ENCODE measurements at regions not wholly inside any gene's neighbourhood (a gene's known extent, or its start where the extent isn't known, plus 50 kb on each side); places are given as distances from the start of the nearest gene placed in this dataset.

- TF ChIP-seq CTCF (IDR thresholded peaks at IDR 0.05) = no peak
- Histone ChIP-seq H3K9me3 (peaks cover 0 to 8% (median 0%) of the 10 kb centered on the region in 11 donors), H3K4me1 (peaks cover 27 to 68% (median 56%) of the 10 kb centered on the region in 9 donors), H3K27ac (no peak overlapping the region), H3K36me3 (no peaks in the 10 kb centered on the region), H3K27me3 (no peaks in the 10 kb centered on the region), H3K4me3 (no peak overlapping the region)
- ATAC-seq = no peak
- intact Hi-C loops (cut with DNase I) = loop anchor here in 5 of 10 donors (5.0 to 10.0 kb wide), 5 partner anchors 78 to 231 kb away; partner anchors contain the start of gene FAM43A (in 3 of the 5)
- 84 to 91% methylated on average over 5 of the region's 5 CpGs for WGBS, 2 donors
- DNase-seq = no peak
Measured at GRCh38 chr3:194874206-194874605, 188.5 kb downstream of the FAM43A start.

- Histone ChIP-seq H3K4me3 (no peak overlapping the region), H3K9me3 (peaks cover 0 to 5% (median 0%) of the 10 kb centered on the region in 11 donors), H3K36me3 (no peaks in the 10 kb centered on the region), H3K27me3 (no peaks in the 10 kb centered on the region), H3K4me1 (peaks cover 27 to 74% (median 62%) of the 10 kb centered on the region in 9 donors), H3K27ac (no peak overlapping the region)
- DNase-seq = no peak
- WGBS, 2 donors = 96 to 100% methylated on average over 9 of the region's 9 CpGs
- ATAC-seq = no peak
- TF ChIP-seq CTCF (IDR thresholded peaks at IDR 0.05) = no peak
- intact Hi-C loops (cut with DNase I) = loop anchor here in 6 of 10 donors (5.0 to 10.0 kb wide), 5 partner anchors 78 to 230 kb away; partner anchors contain the start of gene FAM43A (in 4 of the 6)
Measured at GRCh38 chr3:194874783-194875182, 189.1 kb downstream of the FAM43A start.

GRCh38 chr3:194875581-194876402 lies 190.1 kb downstream of the FAM43A start:
- Histone ChIP-seq H3K27me3 (no peaks in the 10 kb centered on the region), H3K27ac (peak overlapping the region in 2 of 10 donors; percentile 12 to 91), H3K9me3 (no peaks in the 10 kb centered on the region), H3K36me3 (no peaks in the 10 kb centered on the region), H3K4me1 (peaks cover 33 to 75% (median 66%) of the 10 kb centered on the region in 9 donors), H3K4me3 (no peak overlapping the region)
- WGBS, 2 donors = 93 to 95% methylated on average over 20 of the region's 20 CpGs
- no peak for TF ChIP-seq CTCF (IDR thresholded peaks at IDR 0.05)
- intact Hi-C loops (cut with DNase I) = loop anchor here in 5 of 10 donors (5.0 to 10.0 kb wide), 4 partner anchors 188 to 229 kb away; partner anchors contain the start of gene FAM43A (in 2 of the 5)
- no peak for DNase-seq
- no peak for ATAC-seq

GRCh38 chr3:194876403-194877095 lies 190.9 kb downstream of the FAM43A start:
- Histone ChIP-seq H3K27ac (peak overlapping the region in 7 of 10 donors; percentile 6 to 91 (median 82)), H3K4me3 (no peak overlapping the region), H3K36me3 (no peaks in the 10 kb centered on the region), H3K27me3 (no peaks in the 10 kb centered on the region), H3K9me3 (no peaks in the 10 kb centered on the region), H3K4me1 (peaks cover 36 to 75% (median 66%) of the 10 kb centered on the region in 9 donors)
- 53 to 59% methylated on average over 12 of the region's 12 CpGs for WGBS, 2 donors
- ATAC-seq = peak in 1 of 8 donors; percentile 11
- intact Hi-C loops (cut with DNase I) = loop anchor here in 5 of 10 donors (5.0 to 10.0 kb wide), 4 partner anchors 189 to 228 kb away; partner anchors contain the start of gene FAM43A (in 2 of the 5)
- no peak for DNase-seq
- no peak for TF ChIP-seq CTCF (IDR thresholded peaks at IDR 0.05)

Data from heart right ventricle (tissue), 16 donors.